GM23338 (cell line): ENCODE measurements at regions not wholly inside any gene's neighbourhood (a gene's known extent, or its start where the extent isn't known, plus 50 kb on each side); places are given as distances from the start of the nearest gene placed in this dataset.

ENCODE experiments used
- ATAC-seq: fragments of 200-7000 bp; cut with Tn5 transposase; 3 replicates; pipeline ENCODE4 v1.9.1; 2020
- DNase-seq: peaks from one replicate; pipeline ENCODE4 v3.0.0-alpha.2; 2015; ENCODE audit warnings: low spot score
- H2AFZ ChIP-seq: fragments of 200-600 bp; sonication (generic); 2 replicates; pipeline ENCODE4 v1.8.0; 2016; ENCODE audit warnings: antibody characterized with exemption, mild to moderate bottlenecking, moderate library complexity
- H3F3A ChIP-seq: fragments of 200-600 bp; sonication (generic); replicated peaks from 2 replicates; pipeline ENCODE4 v1.8.0; 2017; ENCODE audit warnings: antibody characterized with exemption, mixed run types, low read depth
- H3K27ac ChIP-seq: fragments of 200-600 bp; sonication (generic); 2 replicates; pipeline ENCODE4 v1.6.1; 2016; ENCODE audit warnings: low read depth
- H3K27me3 ChIP-seq: fragments of 200-600 bp; sonication (generic); 2 replicates; pipeline ENCODE4 v1.8.0; 2016; ENCODE audit warnings: mild to moderate bottlenecking, mixed run types, moderate library complexity; ENCODE audit not compliant: insufficient read depth
- H3K36me3 ChIP-seq: fragments of 200-600 bp; sonication (generic); 2 replicates; pipeline ENCODE4 v1.8.0; 2016; ENCODE audit warnings: mild to moderate bottlenecking; ENCODE audit not compliant: insufficient read depth
- H3K4me1 ChIP-seq: fragments of 200-600 bp; sonication (generic); 2 replicates; pipeline ENCODE4 v1.8.0; 2016; ENCODE audit warnings: mild to moderate bottlenecking, moderate library complexity; ENCODE audit not compliant: insufficient read depth
- H3K4me2 ChIP-seq: fragments of 200-600 bp; sonication (generic); 2 replicates; pipeline ENCODE4 v1.7.1; 2017; ENCODE audit warnings: mixed run types
- H3K4me3 ChIP-seq: fragments of 200-600 bp; sonication (generic); 2 replicates; pipeline ENCODE4 v1.6.1; 2016; ENCODE audit warnings: mixed run types
- H3K79me2 ChIP-seq: fragments of 200-600 bp; sonication (generic); replicated peaks from 2 replicates; pipeline ENCODE4 v1.8.0; 2017; ENCODE audit warnings: mild to moderate bottlenecking; ENCODE audit not compliant: insufficient read depth
- H3K9me2 ChIP-seq: fragments of 200-600 bp; sonication (generic); 2 replicates; pipeline ENCODE4 v1.8.0; 2017; ENCODE audit not compliant: insufficient read depth
- H4K20me1 ChIP-seq: fragments of 200-600 bp; sonication (generic); replicated peaks from 2 replicates; pipeline ENCODE4 v1.8.0; 2017; ENCODE audit warnings: mild to moderate bottlenecking; ENCODE audit not compliant: insufficient read depth
- H3K27ac Mint-ChIP-seq: 2 replicates; pipeline ENCODE4 v1.8.0; 2020; ENCODE audit warnings: inconsistent platforms, mild to moderate bottlenecking, moderate library complexity, mixed read lengths
- H3K27me3 Mint-ChIP-seq: 3 replicates; pipeline ENCODE4 v1.8.0; 2022; ENCODE audit warnings: low read depth, mild to moderate bottlenecking, moderate library complexity, mixed read lengths, inconsistent platforms; ENCODE audit not compliant: insufficient read depth, poor library complexity
- H3K36me3 Mint-ChIP-seq: 3 replicates; pipeline ENCODE4 v1.8.0; 2021; ENCODE audit warnings: low read depth, mild to moderate bottlenecking, inconsistent platforms, moderate library complexity, mixed read lengths
- H3K4me1 Mint-ChIP-seq: 3 replicates; pipeline ENCODE4 v1.8.0; 2020; ENCODE audit warnings: mild to moderate bottlenecking, inconsistent platforms, mixed read lengths
- H3K4me3 Mint-ChIP-seq: 3 replicates; pipeline ENCODE4 v1.8.0; 2021; ENCODE audit warnings: moderate library complexity, mild to moderate bottlenecking, inconsistent platforms, mixed read lengths
- H3K9me3 Mint-ChIP-seq: 3 replicates; pipeline ENCODE4 v1.8.0; 2020; ENCODE audit warnings: moderate library complexity, mild to moderate bottlenecking, inconsistent platforms, mixed read lengths
- CREB1 ChIP-seq: fragments of 250-450 bp; sonication (Bioruptor Pico); IDR thresholded peaks from 2 replicates; pipeline ENCODE4 v1.5.0; 2020; ENCODE audit warnings: low read depth, mild to moderate bottlenecking, moderate library complexity
- EZH2 ChIP-seq: fragments of 200-600 bp; sonication (generic); IDR thresholded peaks from one replicate; pipeline ENCODE4 v1.8.0; 2017; ENCODE audit warnings: antibody characterized with exemption, mild to moderate bottlenecking, low read depth; ENCODE audit not compliant: unreplicated experiment
- EZH2phosphoT487 ChIP-seq: fragments of 200-600 bp; sonication (generic); IDR thresholded peaks from one replicate; pipeline ENCODE4 v1.8.1; 2018; ENCODE audit warnings: antibody characterized with exemption; ENCODE audit not compliant: unreplicated experiment
- JUNB ChIP-seq: IDR thresholded peaks from one replicate; pipeline ENCODE4 v1.6.1; 2016; ENCODE audit warnings: antibody characterized with exemption; ENCODE audit not compliant: unreplicated experiment
- NANOG ChIP-seq: IDR thresholded peaks from 2 replicates; pipeline ENCODE4 v1.6.1; 2016; ENCODE audit warnings: antibody characterized with exemption, borderline replicate concordance
- POLR2AphosphoS5 ChIP-seq: IDR thresholded peaks from 2 replicates; pipeline ENCODE4 v1.6.1; 2016; ENCODE audit warnings: antibody characterized with exemption, low read depth
- STAT1 ChIP-seq: IDR thresholded peaks from one replicate; pipeline ENCODE4 v1.6.1; 2016; ENCODE audit warnings: antibody characterized with exemption; ENCODE audit not compliant: unreplicated experiment
- ZNF114 ChIP-seq: fragments of 250-450 bp; sonication (Bioruptor Pico); IDR thresholded peaks from 2 replicates; pipeline ENCODE4 v1.5.0; 2020; ENCODE audit warnings: mild to moderate bottlenecking, moderate library complexity
- ZNF331 ChIP-seq: fragments of 250-450 bp; sonication (Bioruptor Pico); IDR thresholded peaks from 2 replicates; pipeline ENCODE4 v1.5.0; 2020; ENCODE audit warnings: low read depth, mild to moderate bottlenecking, moderate library complexity
- TF ChIP-seq, protein P1 (sequence below): IDR thresholded peaks from one replicate; pipeline ENCODE4 v1.6.1; 2018; ENCODE audit warnings: antibody characterized with exemption; ENCODE audit not compliant: unreplicated experiment
- TF ChIP-seq, protein P2 (sequence below): fragments of 250-450 bp; sonication (Bioruptor Pico); IDR thresholded peaks from 2 replicates; pipeline ENCODE4 v1.5.0; 2020; ENCODE audit warnings: mild to moderate bottlenecking, moderate library complexity
- TF ChIP-seq, protein P3 (sequence below): IDR thresholded peaks from 2 replicates; pipeline ENCODE4 v1.6.1; 2016; ENCODE audit warnings: antibody characterized with exemption

DNA sequence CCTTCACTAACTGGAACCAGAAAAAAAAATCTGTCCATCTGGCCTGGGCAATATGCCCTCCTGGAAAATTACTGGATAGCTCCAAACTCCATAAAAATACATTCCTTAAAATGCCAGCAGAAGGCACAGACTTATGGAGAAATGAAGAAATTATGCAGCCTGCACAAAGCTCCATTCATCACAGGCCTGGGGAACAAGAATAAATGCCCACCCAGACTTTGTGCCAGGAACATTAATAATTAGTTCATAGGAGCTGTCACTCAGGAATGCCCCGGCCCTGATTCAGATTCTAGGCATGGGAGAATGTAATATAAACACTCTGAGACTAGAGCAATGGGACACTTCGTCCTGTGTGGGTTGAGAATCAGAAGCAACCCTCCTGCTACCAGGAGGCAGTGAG, 199.3 kb downstream of the OTOR start:
- H2AFZ ChIP-seq, result no peak overlapping the region
- ATAC-seq, result no peak
- H3K27ac ChIP-seq, result no peak overlapping the region

DNA sequence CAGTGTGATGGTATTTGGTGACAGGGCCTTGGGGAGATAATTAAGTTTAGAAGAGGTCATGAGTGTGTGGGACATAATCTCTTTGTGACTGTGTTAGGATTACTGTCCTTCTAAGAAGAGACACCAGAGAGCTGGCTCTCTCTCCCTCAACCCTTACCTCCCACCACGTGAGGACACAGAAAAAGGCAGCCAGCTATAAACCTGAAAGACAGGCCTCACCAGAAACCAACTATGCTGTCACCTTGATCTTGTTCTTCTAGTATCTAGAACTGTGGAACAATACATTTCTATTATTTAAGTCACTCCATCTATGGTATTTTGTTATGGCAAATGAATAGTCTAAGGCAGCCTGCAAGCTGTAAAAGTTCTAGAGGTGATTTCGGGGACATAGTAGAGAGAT, 203.7 kb downstream of the OTOR start:
- H3K27ac Mint-ChIP-seq, result no peak overlapping the region
- Histone ChIP-seq H4K20me1 (no peaks in the 10 kb centered on the region), H3K9me2 (0 out of 2 replicates have a peak, but pooled peaks cover 4% of the 10 kb centered on the region), H2AFZ (no peak overlapping the region), H3K27me3 (no peaks in the 10 kb centered on the region), H3K36me3 (no peaks in the 10 kb centered on the region; the same call in 1 of the 2 replicates), H3K79me2 (no peaks in the 10 kb centered on the region), H3F3A (no peaks in the 10 kb centered on the region), H3K27ac (no peak overlapping the region), H3K4me3 (no peak overlapping the region), H3K4me1 (peaks cover 18% of the 10 kb centered on the region), H3K4me2 (no peak overlapping the region)
- H3K4me3 Mint-ChIP-seq, result no peak overlapping the region
- H3K4me1 Mint-ChIP-seq, result peaks cover 16% of the 10 kb centered on the region; the same call in 2 of the 3 replicates
- H3K27me3 Mint-ChIP-seq, result no peaks in the 10 kb centered on the region
- no peak for DNase-seq
- peaks cover 3% of the 10 kb centered on the region; the same call in 2 of the 3 replicates for H3K9me3 Mint-ChIP-seq
- no peak for ATAC-seq
- no peaks in the 10 kb centered on the region for H3K36me3 Mint-ChIP-seq
- TF ChIP-seq ZNF114 (no peak), NANOG (no peak), EZH2 (no peak), ZNF331 (CRISPR knock-in tag) (no peak), EZH2phosphoT487 (no peak), STAT1 (no peak), CREB1 (CRISPR knock-in tag) (no peak), POLR2AphosphoS5 (no peak), JUNB (no peak)
- TF ChIP-seq, protein P1, sequence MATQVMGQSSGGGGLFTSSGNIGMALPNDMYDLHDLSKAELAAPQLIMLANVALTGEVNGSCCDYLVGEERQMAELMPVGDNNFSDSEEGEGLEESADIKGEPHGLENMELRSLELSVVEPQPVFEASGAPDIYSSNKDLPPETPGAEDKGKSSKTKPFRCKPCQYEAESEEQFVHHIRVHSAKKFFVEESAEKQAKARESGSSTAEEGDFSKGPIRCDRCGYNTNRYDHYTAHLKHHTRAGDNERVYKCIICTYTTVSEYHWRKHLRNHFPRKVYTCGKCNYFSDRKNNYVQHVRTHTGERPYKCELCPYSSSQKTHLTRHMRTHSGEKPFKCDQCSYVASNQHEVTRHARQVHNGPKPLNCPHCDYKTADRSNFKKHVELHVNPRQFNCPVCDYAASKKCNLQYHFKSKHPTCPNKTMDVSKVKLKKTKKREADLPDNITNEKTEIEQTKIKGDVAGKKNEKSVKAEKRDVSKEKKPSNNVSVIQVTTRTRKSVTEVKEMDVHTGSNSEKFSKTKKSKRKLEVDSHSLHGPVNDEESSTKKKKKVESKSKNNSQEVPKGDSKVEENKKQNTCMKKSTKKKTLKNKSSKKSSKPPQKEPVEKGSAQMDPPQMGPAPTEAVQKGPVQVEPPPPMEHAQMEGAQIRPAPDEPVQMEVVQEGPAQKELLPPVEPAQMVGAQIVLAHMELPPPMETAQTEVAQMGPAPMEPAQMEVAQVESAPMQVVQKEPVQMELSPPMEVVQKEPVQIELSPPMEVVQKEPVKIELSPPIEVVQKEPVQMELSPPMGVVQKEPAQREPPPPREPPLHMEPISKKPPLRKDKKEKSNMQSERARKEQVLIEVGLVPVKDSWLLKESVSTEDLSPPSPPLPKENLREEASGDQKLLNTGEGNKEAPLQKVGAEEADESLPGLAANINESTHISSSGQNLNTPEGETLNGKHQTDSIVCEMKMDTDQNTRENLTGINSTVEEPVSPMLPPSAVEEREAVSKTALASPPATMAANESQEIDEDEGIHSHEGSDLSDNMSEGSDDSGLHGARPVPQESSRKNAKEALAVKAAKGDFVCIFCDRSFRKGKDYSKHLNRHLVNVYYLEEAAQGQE, result no peak
- TF ChIP-seq, protein P2, sequence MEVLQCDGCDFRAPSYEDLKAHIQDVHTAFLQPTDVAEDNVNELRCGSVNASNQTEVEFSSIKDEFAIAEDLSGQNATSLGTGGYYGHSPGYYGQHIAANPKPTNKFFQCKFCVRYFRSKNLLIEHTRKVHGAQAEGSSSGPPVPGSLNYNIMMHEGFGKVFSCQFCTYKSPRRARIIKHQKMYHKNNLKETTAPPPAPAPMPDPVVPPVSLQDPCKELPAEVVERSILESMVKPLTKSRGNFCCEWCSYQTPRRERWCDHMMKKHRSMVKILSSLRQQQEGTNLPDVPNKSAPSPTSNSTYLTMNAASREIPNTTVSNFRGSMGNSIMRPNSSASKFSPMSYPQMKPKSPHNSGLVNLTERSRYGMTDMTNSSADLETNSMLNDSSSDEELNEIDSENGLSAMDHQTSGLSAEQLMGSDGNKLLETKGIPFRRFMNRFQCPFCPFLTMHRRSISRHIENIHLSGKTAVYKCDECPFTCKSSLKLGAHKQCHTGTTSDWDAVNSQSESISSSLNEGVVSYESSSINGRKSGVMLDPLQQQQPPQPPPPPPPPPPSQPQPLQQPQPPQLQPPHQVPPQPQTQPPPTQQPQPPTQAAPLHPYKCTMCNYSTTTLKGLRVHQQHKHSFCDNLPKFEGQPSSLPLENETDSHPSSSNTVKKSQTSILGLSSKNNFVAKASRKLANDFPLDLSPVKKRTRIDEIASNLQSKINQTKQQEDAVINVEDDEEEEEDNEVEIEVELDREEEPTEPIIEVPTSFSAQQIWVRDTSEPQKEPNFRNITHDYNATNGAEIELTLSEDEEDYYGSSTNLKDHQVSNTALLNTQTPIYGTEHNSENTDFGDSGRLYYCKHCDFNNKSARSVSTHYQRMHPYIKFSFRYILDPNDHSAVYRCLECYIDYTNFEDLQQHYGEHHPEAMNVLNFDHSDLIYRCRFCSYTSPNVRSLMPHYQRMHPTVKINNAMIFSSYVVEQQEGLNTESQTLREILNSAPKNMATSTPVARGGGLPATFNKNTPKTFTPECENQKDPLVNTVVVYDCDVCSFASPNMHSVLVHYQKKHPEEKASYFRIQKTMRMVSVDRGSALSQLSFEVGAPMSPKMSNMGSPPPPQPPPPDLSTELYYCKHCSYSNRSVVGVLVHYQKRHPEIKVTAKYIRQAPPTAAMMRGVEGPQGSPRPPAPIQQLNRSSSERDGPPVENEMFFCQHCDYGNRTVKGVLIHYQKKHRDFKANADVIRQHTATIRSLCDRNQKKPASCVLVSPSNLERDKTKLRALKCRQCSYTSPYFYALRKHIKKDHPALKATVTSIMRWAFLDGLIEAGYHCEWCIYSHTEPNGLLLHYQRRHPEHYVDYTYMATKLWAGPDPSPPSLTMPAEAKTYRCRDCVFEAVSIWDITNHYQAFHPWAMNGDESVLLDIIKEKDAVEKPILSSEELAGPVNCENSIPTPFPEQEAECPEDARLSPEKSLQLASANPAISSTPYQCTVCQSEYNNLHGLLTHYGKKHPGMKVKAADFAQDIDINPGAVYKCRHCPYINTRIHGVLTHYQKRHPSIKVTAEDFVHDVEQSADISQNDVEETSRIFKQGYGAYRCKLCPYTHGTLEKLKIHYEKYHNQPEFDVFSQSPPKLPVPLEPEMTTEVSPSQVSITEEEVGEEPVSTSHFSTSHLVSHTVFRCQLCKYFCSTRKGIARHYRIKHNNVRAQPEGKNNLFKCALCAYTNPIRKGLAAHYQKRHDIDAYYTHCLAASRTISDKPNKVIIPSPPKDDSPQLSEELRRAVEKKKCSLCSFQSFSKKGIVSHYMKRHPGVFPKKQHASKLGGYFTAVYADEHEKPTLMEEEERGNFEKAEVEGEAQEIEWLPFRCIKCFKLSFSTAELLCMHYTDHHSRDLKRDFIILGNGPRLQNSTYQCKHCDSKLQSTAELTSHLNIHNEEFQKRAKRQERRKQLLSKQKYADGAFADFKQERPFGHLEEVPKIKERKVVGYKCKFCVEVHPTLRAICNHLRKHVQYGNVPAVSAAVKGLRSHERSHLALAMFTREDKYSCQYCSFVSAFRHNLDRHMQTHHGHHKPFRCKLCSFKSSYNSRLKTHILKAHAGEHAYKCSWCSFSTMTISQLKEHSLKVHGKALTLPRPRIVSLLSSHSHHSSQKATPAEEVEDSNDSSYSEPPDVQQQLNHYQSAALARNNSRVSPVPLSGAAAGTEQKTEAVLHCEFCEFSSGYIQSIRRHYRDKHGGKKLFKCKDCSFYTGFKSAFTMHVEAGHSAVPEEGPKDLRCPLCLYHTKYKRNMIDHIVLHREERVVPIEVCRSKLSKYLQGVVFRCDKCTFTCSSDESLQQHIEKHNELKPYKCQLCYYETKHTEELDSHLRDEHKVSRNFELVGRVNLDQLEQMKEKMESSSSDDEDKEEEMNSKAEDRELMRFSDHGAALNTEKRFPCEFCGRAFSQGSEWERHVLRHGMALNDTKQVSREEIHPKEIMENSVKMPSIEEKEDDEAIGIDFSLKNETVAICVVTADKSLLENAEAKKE (CRISPR knock-in tag), result no peak
- TF ChIP-seq, protein P3, sequence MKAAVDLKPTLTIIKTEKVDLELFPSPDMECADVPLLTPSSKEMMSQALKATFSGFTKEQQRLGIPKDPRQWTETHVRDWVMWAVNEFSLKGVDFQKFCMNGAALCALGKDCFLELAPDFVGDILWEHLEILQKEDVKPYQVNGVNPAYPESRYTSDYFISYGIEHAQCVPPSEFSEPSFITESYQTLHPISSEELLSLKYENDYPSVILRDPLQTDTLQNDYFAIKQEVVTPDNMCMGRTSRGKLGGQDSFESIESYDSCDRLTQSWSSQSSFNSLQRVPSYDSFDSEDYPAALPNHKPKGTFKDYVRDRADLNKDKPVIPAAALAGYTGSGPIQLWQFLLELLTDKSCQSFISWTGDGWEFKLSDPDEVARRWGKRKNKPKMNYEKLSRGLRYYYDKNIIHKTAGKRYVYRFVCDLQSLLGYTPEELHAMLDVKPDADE, result no peak

More for the DNA sequence above, 199.3 kb downstream of the OTOR start:
- no peaks in the 10 kb centered on the region for H3K27me3 Mint-ChIP-seq
- 0 out of 2 replicates have a peak, but pooled peaks cover 2% of the 10 kb centered on the region for H3K9me2 ChIP-seq
- no peak overlapping the region for H3K4me3 ChIP-seq
- H3K36me3 ChIP-seq, result no peaks in the 10 kb centered on the region; the same call in 1 of the 2 replicates
- no peak overlapping the region for H3K4me2 ChIP-seq
- no peaks in the 10 kb centered on the region for H3K79me2 ChIP-seq
- H3K27me3 ChIP-seq, result no peaks in the 10 kb centered on the region
- no peaks in the 10 kb centered on the region for H3K36me3 Mint-ChIP-seq
- H3K9me3 Mint-ChIP-seq, result peaks cover 7% of the 10 kb centered on the region; the same call in 2 of the 3 replicates
- peaks cover 29% of the 10 kb centered on the region for H3K4me1 Mint-ChIP-seq
- peaks cover under 1% of the 10 kb centered on the region; the same call in 1 of the 2 replicates for H3K4me1 ChIP-seq
- H3F3A ChIP-seq, result no peaks in the 10 kb centered on the region
- no peak for TF ChIP-seq POLR2AphosphoS5
- TF ChIP-seq NANOG, result no peak
- DNase-seq, result no peak
- no peak overlapping the region for H3K27ac Mint-ChIP-seq
- H3K4me3 Mint-ChIP-seq, result no peak overlapping the region
- no peaks in the 10 kb centered on the region for H4K20me1 ChIP-seq
